HG02588 (cell line): ENCODE measurements at regions not wholly inside any gene's neighbourhood (a gene's known extent, or its start where the extent isn't known, plus 50 kb on each side); places are given as distances from the start of the nearest gene placed in this dataset.

Source experiments
- ATAC-seq: cut with Tn5 transposase; IDR thresholded peaks from one replicate; pipeline ENCODE4 v1.9.1; 2021; ENCODE audit warnings: mild to moderate bottlenecking, moderate library complexity; ENCODE audit not compliant: unreplicated experiment

DNA sequence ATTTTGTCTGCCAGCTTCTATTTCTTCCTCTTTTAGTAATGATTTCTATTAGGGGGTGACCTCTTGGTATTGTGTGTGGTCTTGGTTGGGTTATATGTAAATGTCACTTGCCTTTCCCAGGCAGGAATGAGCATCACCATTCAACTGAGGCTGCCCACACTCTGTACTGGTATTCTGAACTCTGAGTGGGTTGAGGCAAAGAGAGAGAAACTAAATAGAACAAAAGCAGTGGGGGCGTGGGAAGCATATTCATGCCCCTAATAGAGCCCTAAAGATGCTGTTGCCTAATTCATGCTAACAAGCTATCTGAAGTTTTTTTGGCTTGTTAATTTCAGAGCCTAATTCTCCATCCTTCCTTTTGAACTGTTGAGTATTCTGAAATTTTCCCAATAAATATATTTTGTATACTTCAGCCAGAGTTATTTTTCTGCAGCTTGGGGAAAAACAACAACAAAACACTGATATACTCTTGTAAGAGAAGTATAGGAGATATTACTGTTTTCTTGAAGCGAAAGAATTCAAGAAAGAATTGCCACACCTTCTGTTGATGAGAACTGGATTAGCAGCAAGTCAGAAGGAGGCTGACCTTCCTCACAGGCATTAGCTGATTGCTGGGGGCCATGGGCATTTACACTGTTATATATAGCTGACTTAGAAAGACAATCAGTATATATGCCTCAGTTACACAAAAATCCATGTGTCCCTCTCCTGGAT lies 315.8 kb upstream of the KLF12 start:
- no peak for ATAC-seq

- no peak for ATAC-seq
Measured at GRCh38 chr13:74444864-74445479, 310.8 kb upstream of the KLF12 start.

DNA sequence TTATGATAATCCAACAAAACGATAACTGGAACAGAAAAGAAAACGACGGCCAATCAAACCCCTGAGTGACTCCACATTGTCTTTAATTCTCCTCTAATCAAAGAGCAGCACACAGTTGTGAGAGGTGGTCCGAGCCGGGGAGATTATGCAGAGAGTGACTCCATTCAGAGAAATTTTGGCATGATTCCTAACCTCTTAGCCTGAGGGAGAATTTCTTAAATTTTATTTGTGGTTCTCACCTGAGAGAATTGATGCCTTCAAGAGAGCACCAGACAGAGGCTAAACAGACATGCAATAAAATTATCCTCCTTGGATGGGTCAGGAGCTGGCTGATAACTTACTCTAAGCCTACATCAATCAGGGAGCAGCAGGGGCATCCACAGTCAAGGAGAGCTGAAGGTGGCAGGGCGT lies 310.0 kb upstream of the KLF12 start:
- ATAC-seq, result no peak

- no peak for ATAC-seq
Measured at GRCh38 chr13:74443631-74444030, 309.4 kb upstream of the KLF12 start.

DNA sequence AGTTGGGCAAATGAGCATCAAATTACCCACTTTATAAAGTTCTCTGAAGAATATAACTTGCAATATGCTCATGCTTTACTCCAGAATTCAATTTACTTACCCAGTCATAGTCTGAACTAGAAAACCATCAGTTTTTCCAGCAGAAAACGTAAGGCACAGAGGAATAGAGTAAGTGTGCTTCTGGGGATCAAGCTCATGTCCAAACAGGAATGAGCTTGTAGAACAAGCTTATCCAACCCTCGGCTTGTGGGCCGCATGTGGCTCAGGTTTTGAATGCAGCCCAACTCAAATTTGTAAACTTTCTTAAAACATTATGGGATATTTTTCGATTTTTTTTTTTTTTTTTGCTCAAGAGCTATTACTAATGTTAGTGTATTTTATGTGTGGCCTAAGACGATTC lies 308.5 kb upstream of the KLF12 start:
- no peak for ATAC-seq

DNA sequence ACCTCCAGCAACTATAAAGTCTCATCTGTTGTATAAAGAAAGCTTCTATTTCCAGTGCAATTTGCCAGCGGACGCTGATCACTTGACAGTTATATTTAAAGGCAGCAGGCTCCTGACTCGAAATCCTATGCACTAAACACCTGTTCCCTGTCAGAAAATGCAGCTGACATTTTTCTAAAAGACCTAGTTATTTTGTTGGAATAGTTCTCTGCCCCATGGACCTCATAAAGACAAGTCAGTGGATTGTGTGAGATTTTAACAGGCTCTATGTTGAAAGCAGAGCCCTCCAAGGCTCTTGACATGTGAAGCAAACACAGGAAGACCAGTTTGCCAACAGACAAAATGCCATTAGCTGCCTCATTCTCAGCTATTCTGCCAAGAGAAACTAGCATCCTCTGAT lies 304.7 kb upstream of the KLF12 start:
- no peak for ATAC-seq

- ATAC-seq, result no peak
Measured at GRCh38 chr13:74434782-74435181, 300.6 kb upstream of the KLF12 start.

DNA sequence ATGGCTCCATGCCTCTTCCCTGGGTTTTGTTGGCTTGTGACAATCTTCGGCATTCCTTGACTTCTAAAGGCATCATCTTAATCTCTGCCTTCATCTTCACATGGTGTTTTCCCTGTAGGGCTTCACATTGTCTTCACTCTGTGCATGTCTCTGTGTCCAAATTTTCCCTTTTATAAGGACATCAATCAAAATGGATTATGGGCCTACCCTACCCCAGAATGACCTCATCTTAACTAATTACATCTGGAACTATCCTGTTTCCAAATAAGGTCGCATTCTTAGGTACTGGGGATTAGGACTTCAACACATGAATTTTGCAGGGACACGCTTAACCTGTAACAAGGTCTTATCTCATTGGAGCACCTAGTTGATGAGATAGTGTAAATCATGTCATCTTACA lies 290.3 kb upstream of the KLF12 start:
- no peak for ATAC-seq

DNA sequence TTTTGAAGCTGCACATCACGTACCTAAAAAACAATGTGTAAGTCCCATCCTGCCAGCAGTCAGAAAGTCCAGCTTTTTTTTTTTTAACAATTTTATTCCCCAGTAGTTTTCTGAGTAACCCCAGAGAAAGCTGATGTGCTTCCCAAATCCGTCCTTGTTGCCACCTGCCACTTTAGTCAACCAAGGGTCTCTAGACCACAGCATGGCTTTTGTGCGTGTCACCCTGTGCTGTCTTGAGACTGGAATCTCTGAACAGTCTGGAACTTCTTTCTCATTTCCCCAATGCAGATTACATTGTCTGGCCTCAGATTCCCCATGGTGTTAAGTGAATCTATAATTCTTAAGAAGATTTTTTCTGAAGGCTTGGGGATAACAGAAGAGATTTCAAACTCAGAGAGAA lies 289.2 kb upstream of the KLF12 start:
- no peak for ATAC-seq

DNA sequence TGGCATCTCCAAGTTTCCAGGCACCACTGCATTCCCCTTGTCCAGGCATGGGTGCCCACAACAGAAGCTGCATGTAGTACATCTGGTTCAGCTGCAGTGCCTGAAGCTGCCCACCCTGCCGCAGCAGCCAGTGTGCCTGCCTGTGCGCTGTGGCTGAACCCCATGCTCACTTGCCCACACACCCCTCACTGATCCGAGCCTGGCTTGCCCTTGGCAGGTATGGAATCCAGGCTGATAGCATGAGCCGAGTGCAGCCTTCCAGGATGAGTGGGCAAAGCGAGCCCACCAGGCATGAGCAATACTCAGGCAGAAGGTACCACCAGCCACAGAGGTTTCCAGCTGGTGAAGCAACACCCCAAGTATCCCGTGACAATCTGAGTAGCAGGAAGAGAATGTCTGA lies 280.3 kb upstream of the KLF12 start:
- no peak for ATAC-seq

GRCh38 chr13:74413482-74413881 lies 279.3 kb upstream of the KLF12 start:
- no peak for ATAC-seq

DNA sequence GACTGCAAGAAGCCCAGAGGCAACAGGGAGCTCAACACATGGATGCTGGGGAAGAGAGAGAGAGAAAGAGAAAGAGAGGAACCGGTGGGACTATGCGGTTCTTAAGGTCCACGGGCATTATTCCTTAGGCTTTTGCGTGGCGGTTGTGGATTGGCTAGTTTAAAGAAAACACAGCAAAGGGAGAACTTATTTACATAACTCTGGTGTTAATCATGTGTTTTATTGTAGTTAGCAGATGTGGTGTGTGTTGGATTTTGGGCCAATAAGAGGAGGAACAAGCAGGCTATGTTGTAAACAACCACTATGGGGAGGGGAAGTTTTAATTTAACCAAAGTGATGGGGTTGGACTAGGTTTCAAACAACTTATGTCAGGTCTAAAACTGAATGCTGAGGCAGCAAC lies 275.3 kb upstream of the KLF12 start:
- ATAC-seq, result no peak

GRCh38 chr13:74406420-74406819 lies 272.2 kb upstream of the KLF12 start:
- no peak for ATAC-seq

GRCh38 chr13:74398599-74398998 lies 264.4 kb upstream of the KLF12 start:
- ATAC-seq, result no peak

DNA sequence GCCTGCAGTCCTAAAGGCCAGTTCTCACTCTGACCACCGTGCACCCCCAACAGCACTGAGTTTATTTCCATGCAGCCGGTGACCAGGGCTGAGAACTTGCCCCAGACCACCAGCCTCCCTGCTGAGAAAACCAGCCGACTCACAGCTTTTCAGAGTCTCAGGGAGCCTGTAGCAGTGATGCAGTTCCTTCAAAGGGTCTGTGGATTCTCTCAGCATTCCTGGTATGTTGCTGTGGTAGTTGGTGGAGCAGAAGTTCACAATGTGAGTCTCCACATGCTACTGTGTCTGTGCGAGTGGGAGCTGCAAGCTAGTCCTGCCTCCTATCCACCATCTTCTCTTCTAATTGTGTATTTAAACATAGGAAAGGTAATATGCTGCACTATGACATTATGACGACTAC lies 254.9 kb upstream of the KLF12 start:
- no peak for ATAC-seq

DNA sequence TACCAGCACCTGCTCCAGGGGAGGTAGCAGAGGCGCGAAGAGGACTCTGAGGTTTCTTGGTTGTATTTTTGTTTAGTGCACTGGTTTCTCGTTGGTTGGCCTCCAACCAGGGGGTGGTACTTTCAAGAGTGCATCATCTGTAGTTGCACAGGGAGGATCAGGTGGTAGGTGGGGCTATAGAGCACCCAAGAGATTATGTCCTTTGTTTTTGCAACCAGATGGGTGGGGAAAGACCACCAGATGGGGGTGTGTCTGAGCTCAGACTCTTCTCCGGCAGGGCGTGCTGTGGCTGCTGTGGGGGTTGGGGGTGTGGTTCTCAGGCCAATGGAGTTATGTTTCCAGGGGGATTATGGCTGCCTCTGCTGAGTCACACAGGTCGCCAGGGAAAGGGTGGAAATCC lies 254.4 kb upstream of the KLF12 start:
- ATAC-seq, result no peak

DNA sequence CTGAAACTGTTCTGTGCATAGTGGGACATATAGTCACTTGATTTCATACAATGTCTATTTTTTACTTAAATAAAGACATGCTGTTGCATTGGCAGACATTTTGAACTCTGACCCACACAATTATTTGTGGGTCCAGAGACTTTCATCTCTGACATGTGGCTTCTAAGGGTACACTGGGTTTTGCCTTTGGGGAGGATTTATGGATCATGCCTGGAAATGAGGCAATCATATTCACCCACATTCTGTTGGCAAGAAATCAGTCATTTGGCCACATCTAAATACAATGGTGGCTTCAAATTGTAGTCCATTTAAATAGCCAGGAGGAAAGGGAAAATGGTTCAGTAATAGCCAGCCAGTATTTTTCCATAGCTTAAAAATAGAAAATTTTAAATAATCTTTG lies 238.3 kb upstream of the KLF12 start:
- no peak for ATAC-seq

- no peak for ATAC-seq
Measured at GRCh38 chr13:74367193-74367592, 233.0 kb upstream of the KLF12 start.

GRCh38 chr13:74361274-74361673 lies 227.1 kb upstream of the KLF12 start:
- no peak for ATAC-seq

DNA sequence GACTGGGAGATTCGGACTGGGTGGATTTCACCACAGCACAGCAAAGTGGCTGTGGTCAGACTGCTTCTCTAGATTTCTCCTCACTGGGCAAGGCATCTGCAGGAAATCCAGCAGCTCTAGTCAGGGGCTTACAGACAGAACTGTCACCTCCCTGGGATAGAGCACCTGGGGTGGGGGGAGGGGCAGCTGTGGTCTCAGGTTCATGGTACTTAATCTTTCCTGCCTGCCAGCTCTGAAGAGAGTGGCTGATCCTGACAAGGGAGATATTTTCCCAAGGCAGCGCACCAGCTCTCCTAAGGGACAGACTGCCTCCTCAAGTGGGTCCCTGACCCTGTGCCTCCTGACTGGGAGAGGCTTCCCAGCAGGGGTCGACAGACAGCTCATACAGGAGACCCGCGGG lies 212.8 kb upstream of the KLF12 start:
- ATAC-seq, result no peak

DNA sequence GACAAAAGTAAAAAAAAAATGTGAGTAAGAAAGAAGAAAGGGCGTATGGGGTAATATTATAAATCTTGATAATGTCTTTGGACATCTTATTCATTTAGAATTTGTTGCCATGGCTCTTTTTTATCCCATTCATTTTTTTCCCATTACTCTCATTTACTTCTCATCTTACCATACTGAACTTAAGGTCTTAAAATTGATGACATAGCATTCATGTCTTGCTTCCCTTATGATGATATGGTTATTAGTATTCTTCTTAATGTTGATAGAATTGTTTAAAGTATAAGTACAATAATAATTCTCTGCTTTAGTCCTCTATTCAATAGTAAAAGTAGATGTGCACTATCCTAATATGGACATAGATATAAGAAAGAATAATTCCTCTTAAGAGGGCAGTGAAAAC lies 204.1 kb upstream of the KLF12 start:
- ATAC-seq, result no peak

DNA sequence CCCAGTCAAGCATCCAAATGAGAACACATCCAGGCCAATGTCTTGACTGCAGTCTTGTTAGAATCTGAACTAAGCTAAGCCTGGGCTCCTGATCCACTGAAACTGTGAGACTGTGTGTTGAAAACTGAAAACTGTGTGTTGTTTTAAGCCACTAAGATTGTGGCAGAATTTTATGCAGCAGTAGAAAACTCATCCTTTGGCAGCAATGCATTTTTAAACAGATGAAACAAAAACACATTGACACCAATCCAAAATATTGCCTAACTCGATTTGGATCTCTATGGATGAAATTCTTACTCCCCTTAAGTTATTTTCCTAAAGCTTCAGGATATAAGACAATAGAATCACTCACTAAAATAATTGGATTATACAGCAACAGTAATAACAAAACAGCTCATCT lies 202.3 kb upstream of the KLF12 start:
- ATAC-seq, result no peak

GRCh38 chr13:74335370-74335769 lies 201.2 kb upstream of the KLF12 start:
- ATAC-seq, result no peak
